Left lung (tissue), 4 donors: ENCODE measurements at regions not wholly inside any gene's neighbourhood (a gene's known extent, or its start where the extent isn't known, plus 50 kb on each side); places are given as distances from the start of the nearest gene placed in this dataset.

ENCODE experiments used
- ATAC-seq: fragments of 200-7000 bp; cut with Tn5 transposase; one replicate; pipeline ENCODE4 v1.9.1; 2020; ENCODE audit warnings: moderate library complexity
- DNase-seq, 4 donors: peaks; one replicate each; pipeline ENCODE4 v3.0.0-alpha.2; 2013 to 2020
- H3K27ac ChIP-seq, 2 donors: fragments of 200-600 bp; sonication (generic) in 1 of 2; one replicate each; pipeline versions ENCODE4 v1.5.0 to v1.8.0; 2020 to 2021
- H3K27me3 ChIP-seq, 2 donors: fragments of 200-600 bp; sonication (generic) in 1 of 2; one replicate each; pipeline versions ENCODE4 v1.5.0 to v1.8.0; 2020 to 2021
- H3K36me3 ChIP-seq, 2 donors: fragments of 200-600 bp; sonication (generic) in 1 of 2; one replicate each; pipeline versions ENCODE4 v1.5.0 to v1.8.0; 2020 to 2021
- H3K4me1 ChIP-seq, 2 donors: fragments of 200-600 bp; one replicate each; pipeline ENCODE4 v1.8.0; 2021
- H3K4me3 ChIP-seq, 2 donors: fragments of 200-600 bp; sonication (generic) in 1 of 2; one replicate each; pipeline versions ENCODE4 v1.5.0 to v1.8.0; 2020 to 2021; ENCODE audit warnings: mild to moderate bottlenecking in 1 of 2
- H3K9me3 ChIP-seq, 2 donors: fragments of 200-600 bp; sonication (generic) in 1 of 2; one replicate each; pipeline versions ENCODE4 v1.5.0 to v1.8.0; 2020 to 2021
- CTCF ChIP-seq, 2 donors: fragments of 200-600 bp; sonication (generic) in 1 of 2; IDR thresholded peaks; one replicate each; pipeline versions ENCODE4 v1.5.0 to v1.8.0; 2021; ENCODE audit warnings: antibody characterized with exemption in 2 of 2
- intact Hi-C, 2 donors: fragments of 100-400 bp; cut with DNase I; formaldehyde crosslinking; loops; one replicate each; pipeline versions ENCODE4 v1.11.2 to v1.14.2; 2022
- donor health status: DM: no; HTN: yes; CAD: no.
- donor health status: DM: no; HTN: no; CAD: no.

- Histone ChIP-seq H3K36me3 (no peaks in the 10 kb centered on the region), H3K4me3 (no peak overlapping the region), H3K27ac (no peak overlapping the region), H3K27me3 (no peaks in the 10 kb centered on the region), H3K4me1 (no peaks in the 10 kb centered on the region), H3K9me3 (peaks cover 0 to 11% of the 10 kb centered on the region in 2 donors)
- no peak for ATAC-seq
- intact Hi-C loops, result no loop called here
- no peak for TF ChIP-seq CTCF (IDR thresholded peaks at IDR 0.05)
- no peak for DNase-seq
Observed at GRCh38 chr9:13383855-13384254, 104.4 kb upstream of the MPDZ start.

DNA sequence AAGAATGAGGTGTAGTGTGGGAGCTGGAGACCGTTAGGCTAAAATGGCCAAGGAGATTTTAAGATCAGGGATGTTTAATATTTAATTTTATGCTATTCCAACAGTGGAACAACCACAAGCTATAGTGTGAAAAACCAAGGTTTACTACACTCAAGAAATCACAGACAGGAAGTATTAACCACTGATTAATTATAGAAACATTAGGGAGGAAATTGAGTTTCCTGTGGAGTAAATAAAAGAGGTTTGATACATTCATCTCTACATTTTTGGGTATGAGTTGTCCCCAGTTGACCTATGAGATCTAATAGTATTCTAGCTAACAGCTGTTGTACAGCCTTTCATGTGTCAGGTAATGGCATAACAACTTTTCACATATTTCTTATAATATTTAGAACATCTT lies 103.7 kb upstream of the MPDZ start:
- H3K27me3 ChIP-seq, result no peaks in the 10 kb centered on the region
- TF ChIP-seq CTCF (IDR thresholded peaks at IDR 0.05), result no peak
- H3K9me3 ChIP-seq, result peaks cover 0 to 11% of the 10 kb centered on the region in 2 donors
- DNase-seq (no peak), ATAC-seq (no peak)
- intact Hi-C loops, result no loop called here
- no peak overlapping the region for H3K4me3 ChIP-seq
- H3K27ac ChIP-seq, result no peak overlapping the region
- H3K4me1 ChIP-seq, result no peaks in the 10 kb centered on the region
- no peaks in the 10 kb centered on the region for H3K36me3 ChIP-seq

DNA sequence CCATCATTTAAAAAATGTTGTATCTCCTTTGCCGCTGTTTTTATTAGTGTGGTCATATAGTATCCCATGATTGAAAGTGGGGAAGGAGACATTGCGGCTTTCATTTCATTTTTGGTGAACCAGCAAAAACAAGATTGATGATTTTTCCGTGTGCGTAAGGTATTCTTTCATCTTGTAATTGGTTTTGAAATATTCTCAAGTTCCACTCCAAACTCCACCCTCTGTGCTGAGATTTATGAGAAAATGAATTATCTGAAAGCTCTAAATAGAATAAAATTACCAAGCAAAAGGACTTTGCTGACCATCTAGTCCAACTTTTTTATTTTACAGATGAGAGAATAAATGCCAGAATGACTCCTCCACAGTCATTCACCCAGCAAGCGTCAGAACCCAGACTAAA lies 103.1 kb upstream of the MPDZ start:
- ATAC-seq (no peak), DNase-seq (no peak)
- Histone ChIP-seq H3K4me1 (no peaks in the 10 kb centered on the region), H3K27me3 (no peaks in the 10 kb centered on the region), H3K4me3 (no peak overlapping the region), H3K9me3 (peaks cover 0 to 11% of the 10 kb centered on the region in 2 donors), H3K36me3 (no peaks in the 10 kb centered on the region), H3K27ac (no peak overlapping the region)
- no peak for TF ChIP-seq CTCF (IDR thresholded peaks at IDR 0.05)
- intact Hi-C loops, result no loop called here

GRCh38 chr9:13380903-13381302 lies 101.4 kb upstream of the MPDZ start:
- DNase-seq, result no peak
- H3K27me3 ChIP-seq, result no peaks in the 10 kb centered on the region
- no peak overlapping the region for H3K4me3 ChIP-seq
- intact Hi-C loops, result no loop called here
- no peak for TF ChIP-seq CTCF (IDR thresholded peaks at IDR 0.05)
- H3K9me3 ChIP-seq, result peaks cover 0 to 11% of the 10 kb centered on the region in 2 donors
- H3K36me3 ChIP-seq, result no peaks in the 10 kb centered on the region
- no peaks in the 10 kb centered on the region for H3K4me1 ChIP-seq
- no peak overlapping the region for H3K27ac ChIP-seq
- no peak for ATAC-seq

DNA sequence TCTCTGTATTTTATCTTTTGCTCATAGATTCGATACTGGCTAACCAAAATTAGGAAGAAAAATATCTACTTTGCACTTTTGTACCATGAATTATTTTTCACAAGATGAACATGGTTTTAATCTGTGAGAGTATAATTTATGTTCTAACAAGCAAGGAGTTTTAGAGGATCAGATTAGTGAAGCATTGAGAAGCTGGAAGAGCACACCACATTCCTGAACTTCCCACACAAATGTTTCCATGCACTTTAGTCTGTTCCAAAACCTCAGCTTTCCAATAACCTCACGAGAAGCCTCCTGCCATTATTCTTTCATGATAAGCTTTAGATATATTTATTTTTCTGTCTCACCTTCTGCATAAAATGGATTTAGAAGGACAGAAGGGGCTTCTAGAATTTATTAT lies 98.7 kb upstream of the MPDZ start:
- DNase-seq (no peak), ATAC-seq (peak; percentile 26)
- intact Hi-C loops, result no loop called here

More for the DNA sequence above, 98.7 kb upstream of the MPDZ start:
- Histone ChIP-seq H3K27me3 (no peaks in the 10 kb centered on the region), H3K27ac (no peak overlapping the region), H3K4me1 (no peaks in the 10 kb centered on the region), H3K4me3 (no peak overlapping the region), H3K36me3 (no peaks in the 10 kb centered on the region), H3K9me3 (no peaks in the 10 kb centered on the region)
- no peak for TF ChIP-seq CTCF (IDR thresholded peaks at IDR 0.05)
